T1000 (cell line): ENCODE measurements at regions not wholly inside any gene's neighbourhood (a gene's known extent, or its start where the extent isn't known, plus 50 kb on each side); places are given as distances from the start of the nearest gene placed in this dataset.

ENCODE experiments used
- DNase-seq: peaks from one replicate; lab custom pipeline; 2025; ENCODE audit warnings: mixed read lengths; lab: John Stamatoyannopoulos, UW

- DNase-seq: no peak
Observed at GRCh38 chr1:81435175-81435574, 365.6 kb upstream of the ADGRL2 start.

GRCh38 chr1:81433676-81434075 lies 367.1 kb upstream of the ADGRL2 start:
- DNase-seq: no peak

GRCh38 chr1:81432654-81433109 lies 368.1 kb upstream of the ADGRL2 start:
- no peak for DNase-seq

- DNase-seq: no peak
Observed at GRCh38 chr1:81432059-81432458, 368.7 kb upstream of the ADGRL2 start.

- DNase-seq: no peak
Observed at GRCh38 chr1:81431624-81432000, 369.1 kb upstream of the ADGRL2 start.

GRCh38 chr1:81430955-81431623 lies 369.6 kb upstream of the ADGRL2 start:
- DNase-seq: no peak

GRCh38 chr1:81430236-81430938 lies 370.3 kb upstream of the ADGRL2 start:
- no peak for DNase-seq

GRCh38 chr1:81428998-81429397 lies 371.7 kb upstream of the ADGRL2 start:
- DNase-seq: no peak

- DNase-seq: no peak
Observed at GRCh38 chr1:81424816-81425215, 375.9 kb upstream of the ADGRL2 start.

GRCh38 chr1:81424061-81424460 lies 376.7 kb upstream of the ADGRL2 start:
- DNase-seq: no peak

GRCh38 chr1:81420760-81421159 lies 380.0 kb upstream of the ADGRL2 start:
- no peak for DNase-seq

GRCh38 chr1:81414488-81415015 lies 386.2 kb upstream of the ADGRL2 start:
- no peak for DNase-seq

GRCh38 chr1:81412954-81413353 lies 387.8 kb upstream of the ADGRL2 start:
- no peak for DNase-seq

GRCh38 chr1:81410941-81411340 lies 389.8 kb upstream of the ADGRL2 start:
- DNase-seq: no peak

GRCh38 chr1:81410351-81410750 lies 390.4 kb upstream of the ADGRL2 start:
- DNase-seq: no peak

GRCh38 chr1:81409780-81410274 lies 390.9 kb upstream of the ADGRL2 start:
- DNase-seq: no peak

- DNase-seq: no peak
Observed at GRCh38 chr1:81409262-81409661, 391.5 kb upstream of the ADGRL2 start.

- no peak for DNase-seq
Observed at GRCh38 chr1:81408419-81408818, 392.3 kb upstream of the ADGRL2 start.

GRCh38 chr1:81407000-81407821 lies 393.5 kb upstream of the ADGRL2 start:
- DNase-seq: no peak

- DNase-seq: no peak
Observed at GRCh38 chr1:81406292-81406999, 394.3 kb upstream of the ADGRL2 start.

GRCh38 chr1:81398041-81398440 lies 402.7 kb upstream of the ADGRL2 start:
- no peak for DNase-seq
